H1 (cell line): ENCODE measurements at regions not wholly inside any gene's neighbourhood (a gene's known extent, or its start where the extent isn't known, plus 50 kb on each side); places are given as distances from the start of the nearest gene placed in this dataset.

ENCODE experiments used
- CTCF ChIA-PET: fragments of 300-600 bp; sonication (Branson Sonifier 250); formaldehyde crosslinking; loops from one replicate; lab custom pipeline; 2021; ENCODE audit not compliant: partially characterized antibody; lab: Charles Lee
- POLR2A ChIA-PET: fragments of 300-600 bp; sonication (Branson Sonifier 250); formaldehyde crosslinking; loops from one replicate; lab custom pipeline; 2021; ENCODE audit warnings: inconsistent platforms; ENCODE audit not compliant: partially characterized antibody; lab: Charles Lee
- DNase-seq, 2 experiments: peaks; one replicate each; pipeline versions ENCODE4 v3.0.0 to v3.0.0-alpha.2; 2010 to 2022; ENCODE audit warnings: low spot score in 2 of 2, low read depth in 1 of 2, mixed read lengths in 1 of 2
- FAIRE-seq: peaks from 2 replicates; lab custom pipeline; 2011; peaks lifted over from hg19 to GRCh38; lab: Jason Lieb, UNC
- H2AFZ ChIP-seq: 2 replicates; pipeline ENCODE4 v1.8.1; 2012; ENCODE audit warnings: low read length, inconsistent platforms
- H2AK5ac ChIP-seq: 2 replicates; pipeline ENCODE4 v1.6.1; 2013; ENCODE audit warnings: low read depth, low read length
- H2BK120ac ChIP-seq: replicated peaks from 2 replicates; pipeline ENCODE3; 2013; ENCODE audit warnings: low read depth, low read length, inconsistent platforms
- H2BK12ac ChIP-seq: 2 replicates; pipeline ENCODE4 v1.6.1; 2013; ENCODE audit warnings: low read depth, low read length
- H2BK15ac ChIP-seq: 2 replicates; pipeline ENCODE4 v1.6.1; 2013; ENCODE audit warnings: low read length
- H2BK20ac ChIP-seq: 2 replicates; pipeline ENCODE4 v1.6.1; 2013; ENCODE audit warnings: low read length
- H2BK5ac ChIP-seq: 2 replicates; pipeline ENCODE4 v1.6.1; 2013; ENCODE audit warnings: low read depth, low read length
- H3K14ac ChIP-seq: 2 replicates; pipeline ENCODE4 v1.6.1; 2013; ENCODE audit warnings: inconsistent platforms; ENCODE audit not compliant: insufficient read length
- H3K18ac ChIP-seq: 2 replicates; pipeline ENCODE4 v1.6.1; 2013; ENCODE audit warnings: low read length; ENCODE audit errors: extremely low read depth
- H3K23ac ChIP-seq: 2 replicates; pipeline ENCODE4 v1.6.1; 2013; ENCODE audit warnings: inconsistent platforms; ENCODE audit not compliant: insufficient read length
- H3K23me2 ChIP-seq: 2 replicates; pipeline ENCODE4 v1.6.1; 2013; ENCODE audit warnings: low read depth, low read length
- H3K27ac ChIP-seq: 2 replicates; pipeline ENCODE4 v1.6.1; 2011; ENCODE audit warnings: low read depth, low read length, inconsistent platforms
- H3K27me3 ChIP-seq, 4 experiments: replicated peaks in 1 of 4; 1 replicate in 1 of 4; 2 replicates in 3 of 4; pipeline versions ENCODE4 v1.6.1 to v1.8.1; 2011 to 2013; ENCODE audit warnings: low read length in 3 of 4, mild to moderate bottlenecking in 3 of 4, inconsistent platforms in 2 of 4, mixed read lengths in 2 of 4, moderate library complexity in 1 of 4; ENCODE audit not compliant: control insufficient read depth in 3 of 4, insufficient read depth in 3 of 4; ENCODE audit errors: extremely low read depth in 1 of 4
- H3K36me3 ChIP-seq, 4 experiments: 2 replicates each; pipeline versions ENCODE4 v1.6.1 to v1.8.1; 2011 to 2013; ENCODE audit warnings: mild to moderate bottlenecking in 4 of 4, low read length in 3 of 4, moderate library complexity in 2 of 4, control low read depth in 1 of 4, inconsistent platforms in 1 of 4; ENCODE audit not compliant: insufficient read depth in 4 of 4, control insufficient read depth in 2 of 4
- H3K4ac ChIP-seq: replicated peaks from 2 replicates; pipeline ENCODE3; 2013; ENCODE audit warnings: low read length, low read depth, mixed read lengths, inconsistent platforms; ENCODE audit not compliant: insufficient read length
- H3K4me1 ChIP-seq, 4 experiments: replicated peaks in 1 of 4; 1 replicate in 1 of 4; 2 replicates in 3 of 4; pipeline versions ENCODE4 v1.6.1 to v1.8.1; 2011 to 2013; ENCODE audit warnings: low read length in 3 of 4, inconsistent platforms in 2 of 4, mixed read lengths in 1 of 4; ENCODE audit not compliant: insufficient read depth in 4 of 4, control insufficient read depth in 3 of 4
- H3K4me2 ChIP-seq, 2 experiments: 2 replicates each; pipeline versions ENCODE4 v1.6.1 to v1.8.1; 2011 to 2013; ENCODE audit warnings: low read depth in 2 of 2, low read length in 2 of 2, control low read depth in 1 of 2, inconsistent platforms in 1 of 2, mild to moderate bottlenecking in 1 of 2; ENCODE audit not compliant: insufficient read depth in 1 of 2
- H3K4me3 ChIP-seq, 4 experiments: fragments of 200-600, 300-600 bp in 1 of 4; sonication (generic), shearing (Covaris generic), sonication (Bioruptor Twin) in 1 of 4; 2 replicates each; pipeline versions ENCODE4 v1.5.1 to v1.8.1; 2011 to 2016; ENCODE audit warnings: low read length in 4 of 4, low read depth in 3 of 4, control low read depth in 2 of 4, inconsistent platforms in 2 of 4, mild to moderate bottlenecking in 2 of 4, mixed read lengths in 1 of 4, moderate library complexity in 1 of 4; ENCODE audit not compliant: insufficient read depth in 2 of 4; ENCODE audit errors: extremely low read depth in 1 of 4
- H3K56ac ChIP-seq: replicated peaks from 2 replicates; pipeline ENCODE3; 2013; ENCODE audit warnings: low read depth, mild to moderate bottlenecking, mixed read lengths, low read length, inconsistent platforms; ENCODE audit not compliant: insufficient read length
- H3K79me1 ChIP-seq: 2 replicates; pipeline ENCODE4 v1.6.1; 2013; ENCODE audit warnings: low read depth, low read length, control low read depth
- H3K79me2 ChIP-seq, 2 experiments: 2 replicates each; pipeline versions ENCODE4 v1.6.1 to v1.8.1; 2012 to 2013; ENCODE audit warnings: low read length in 2 of 2, mild to moderate bottlenecking in 2 of 2, inconsistent platforms in 1 of 2; ENCODE audit not compliant: insufficient read depth in 2 of 2, control insufficient read depth in 1 of 2
- H3K9ac ChIP-seq, 4 experiments: replicated peaks in 1 of 4; 1 replicate in 1 of 4; 2 replicates in 3 of 4; pipeline versions ENCODE4 v1.6.1 to v1.8.1; 2011 to 2013; ENCODE audit warnings: low read depth in 3 of 4, low read length in 3 of 4, control low read depth in 2 of 4, mild to moderate bottlenecking in 2 of 4, moderate library complexity in 2 of 4, inconsistent platforms in 1 of 4; ENCODE audit errors: extremely low read depth in 1 of 4
- H3K9me3 ChIP-seq, 2 experiments: 2 replicates each; pipeline versions ENCODE4 v1.6.1 to v1.8.1; 2012 to 2013; ENCODE audit warnings: mild to moderate bottlenecking in 2 of 2, moderate library complexity in 2 of 2, control low read depth in 1 of 2, inconsistent platforms in 1 of 2, low read depth in 1 of 2, low read length in 1 of 2, mixed read lengths in 1 of 2; ENCODE audit not compliant: insufficient read depth in 2 of 2
- H4K20me1 ChIP-seq, 2 experiments: replicated peaks in 1 of 2; 2 replicates each; pipeline versions ENCODE3 to v1.8.1; 2011 to 2013; ENCODE audit warnings: inconsistent platforms in 2 of 2, low read length in 2 of 2, mild to moderate bottlenecking in 1 of 2; ENCODE audit not compliant: insufficient read depth in 2 of 2, control insufficient read depth in 1 of 2
- H4K5ac ChIP-seq: 2 replicates; pipeline ENCODE4 v1.6.1; 2013; ENCODE audit warnings: low read length, low read depth, mixed read lengths, inconsistent platforms; ENCODE audit not compliant: insufficient read length
- H4K8ac ChIP-seq: 2 replicates; pipeline ENCODE4 v1.8.0; 2013; ENCODE audit warnings: mild to moderate bottlenecking, moderate library complexity, low read length, inconsistent platforms; ENCODE audit not compliant: insufficient read depth; ENCODE audit errors: extremely low read depth
- H4K91ac ChIP-seq: replicated peaks from 2 replicates; pipeline ENCODE3; 2013; ENCODE audit warnings: low read length, mixed read lengths, inconsistent platforms; ENCODE audit not compliant: insufficient read length
- BRCA1 ChIP-seq: IDR thresholded peaks from 2 replicates; pipeline ENCODE4 v1.6.1; 2012; ENCODE audit warnings: low read depth, low read length, improper control_type of control experiment
- KDM1A ChIP-seq: fragments of 200-600, 300-600 bp; sonication (generic); IDR thresholded peaks from 2 replicates; pipeline ENCODE4 v1.7.1; 2016; ENCODE audit warnings: mild to moderate bottlenecking, low read length, borderline replicate concordance
- WGBS, 2 experiments: shearing (Covaris generic) in 1 of 2; methylation state at CpG; one replicate each; pipeline versions ENCODE4 v1.1.6 to v1.1.7; 2013 to 2015; ENCODE audit warnings: low lambda C conversion rate in 2 of 2, mixed read lengths in 2 of 2, inconsistent platforms in 1 of 2, low coverage in 1 of 2, missing lambda C conversion rate in 1 of 2; ENCODE audit not compliant: insufficient replicate concordance in 2 of 2, insufficient coverage in 1 of 2, insufficient read length in 1 of 2; ENCODE audit errors: extremely low coverage in 1 of 2, missing lambda C conversion rate in 1 of 2; 5-methylcytosine and 5-hydroxymethylcytosine counted together

DNA sequence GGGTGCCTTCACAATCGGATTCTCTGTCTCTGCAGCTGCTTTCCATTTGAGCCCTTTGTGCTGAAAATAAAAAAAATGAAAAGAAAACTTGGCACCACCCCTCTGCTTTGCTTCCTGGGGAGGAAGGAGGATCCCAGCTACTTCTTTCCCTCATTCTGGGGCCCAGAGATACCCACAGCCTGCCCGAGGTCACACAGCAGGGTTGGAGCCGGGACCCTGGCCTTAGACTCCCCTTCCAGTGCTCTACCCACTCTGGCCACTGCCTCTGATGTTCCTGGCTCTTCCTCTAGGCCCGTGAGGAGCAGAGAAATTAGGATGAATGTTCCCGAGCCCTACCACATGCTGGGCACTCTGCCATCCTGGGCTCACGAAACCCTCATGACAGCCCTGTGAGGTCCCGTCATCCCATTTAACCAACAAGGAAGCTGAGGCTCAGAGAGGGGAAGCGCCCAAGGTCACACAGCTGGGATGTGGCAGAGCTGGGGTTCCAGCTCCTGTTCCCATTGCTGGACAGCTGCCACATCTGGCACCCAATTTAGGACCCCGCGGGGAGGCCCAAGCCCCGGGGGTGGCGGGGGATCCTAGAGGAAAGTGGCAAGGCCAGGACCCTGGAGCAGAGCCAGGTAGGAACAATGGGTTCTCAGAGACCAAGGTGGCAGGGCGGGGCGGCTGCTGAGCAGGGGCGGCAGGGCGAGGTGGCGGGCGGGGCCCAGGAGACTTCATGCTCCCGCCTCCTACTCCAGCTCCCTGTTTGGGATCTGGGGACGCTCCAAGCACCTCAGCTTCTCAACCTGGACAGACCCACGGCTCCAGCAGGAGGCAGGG is 76.6 kb downstream of the CEBPB start:
- peak overlapping the region; percentile 78; the same call in 1 of the 2 replicates for H2AFZ ChIP-seq
- H3K79me1 ChIP-seq: no peaks in the 10 kb centered on the region
- H3K79me2 ChIP-seq: no peaks in the 10 kb centered on the region
- H4K91ac ChIP-seq: peak overlapping the region; percentile 10
- H3K27me3 ChIP-seq: no peaks in the 10 kb centered on the region
- POLR2A ChIA-PET: interaction anchor here (1.2 to 1.9 kb wide), 2 partner anchors 73 to 76 kb away, joined by 4 to 6 read pairs; partner anchors contain the start of gene CEBPB
- no peak overlapping the region for H3K4ac ChIP-seq
- H2BK5ac ChIP-seq: no peak overlapping the region
- no peaks in the 10 kb centered on the region for H3K9me3 ChIP-seq
- peak overlapping the region; percentile 82 for H4K8ac ChIP-seq
- no peak overlapping the region for H3K23ac ChIP-seq
- CTCF ChIA-PET: interaction anchor here (1.0 to 5.0 kb wide), 2 partner anchors 9 to 15 kb away, joined by 4 to 45 read pairs; no protein-coding TSS in a partner anchor
- no peak overlapping the region for H2AK5ac ChIP-seq
- no peak overlapping the region for H3K56ac ChIP-seq
- peak overlapping the region; percentile 60 for H3K18ac ChIP-seq
- no peak overlapping the region for H3K27ac ChIP-seq
- no peak overlapping the region for H3K9ac ChIP-seq
- H3K36me3 ChIP-seq: no peaks in the 10 kb centered on the region
- DNase-seq (peak in 1 of 2 experiments; percentile 72), FAIRE-seq (no peak)
- peak overlapping the region; percentile 34 for H4K5ac ChIP-seq
- H4K20me1 ChIP-seq: no peaks in the 10 kb centered on the region
- no peak overlapping the region; the same call in 1 of the 2 replicates for H2BK12ac ChIP-seq
- H3K23me2 ChIP-seq: no peaks in the 10 kb centered on the region
- peak overlapping the region; percentile 99; the same call in 1 of the 2 replicates for H2BK15ac ChIP-seq
- peak overlapping the region; percentile 32; the same call in 1 of the 2 replicates for H2BK20ac ChIP-seq
- peaks cover 4 to 9% (median 8%) of the 10 kb centered on the region in 4 experiments; a peak in 6 of 7 replicates for H3K4me1 ChIP-seq
- TF ChIP-seq KDM1A: peak; percentile 70; the same call in 1 of the 2 replicates
- TF ChIP-seq BRCA1: no peak
- WGBS, 2 experiments: 70% methylated on average over 21 of the region's 21 CpGs; no CpG with 5 or more reads in 1 of the 2 experiments
- no peak overlapping the region for H3K14ac ChIP-seq
- no peak overlapping the region for H2BK120ac ChIP-seq
- 0 out of 4 replicates have a peak overlapping the region, but pooled peaks of 1 of the 2 experiments have one; percentile 17 for H3K4me2 ChIP-seq
- peak overlapping the region in 1 of 4 experiments; percentile 4; a peak in 1 of 8 replicates for H3K4me3 ChIP-seq
